HCEC 1CT (cell line): ENCODE measurements at regions not wholly inside any gene's neighbourhood (a gene's known extent, or its start where the extent isn't known, plus 50 kb on each side); places are given as distances from the start of the nearest gene placed in this dataset.
"Not testable (repeated sequence)": the region's sequence is repeated elsewhere in the genome, so short reads cannot be mapped to it uniquely, and the experiment has no call there.

ENCODE experiments used
- DNase-seq: peaks from one replicate; pipeline ENCODE4 v3.0.0-alpha.2; 2017

GRCh38 chr3:21995079-21995607 lies 244.1 kb upstream of the ZNF385D start:
- no peak for DNase-seq

- DNase-seq: no peak
These were observed 256.4 kb upstream of the ZNF385D start for GRCh38 chr3:22007368-22007767.

GRCh38 chr3:22010997-22011396 lies 260.0 kb upstream of the ZNF385D start:
- no peak for DNase-seq

DNA sequence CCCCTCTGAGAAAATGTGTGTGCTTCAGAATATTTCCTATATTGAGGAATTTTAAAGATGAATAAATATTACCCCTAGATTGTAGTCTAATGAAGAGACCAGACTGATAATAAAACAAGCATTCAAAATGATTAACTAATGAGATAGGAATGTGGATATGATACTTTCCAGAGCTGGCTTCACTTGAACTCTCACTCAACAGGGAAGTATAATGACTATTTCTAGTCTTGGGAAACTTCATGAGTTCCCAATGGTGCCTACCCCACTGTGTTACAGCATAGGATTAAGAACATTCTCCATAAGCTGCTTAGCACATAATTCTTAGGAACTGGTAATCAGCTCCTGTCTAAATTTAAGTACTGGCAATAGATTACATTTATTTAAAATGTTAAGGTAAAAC lies 261.5 kb upstream of the ZNF385D start:
- DNase-seq: no peak

GRCh38 chr3:22013641-22014040 lies 262.6 kb upstream of the ZNF385D start:
- no peak for DNase-seq

GRCh38 chr3:22016197-22016596 lies 265.2 kb upstream of the ZNF385D start:
- DNase-seq: no peak

GRCh38 chr3:22024638-22025037 lies 273.6 kb upstream of the ZNF385D start:
- not testable (repeated sequence) for DNase-seq

GRCh38 chr3:22029480-22029879 lies 278.5 kb upstream of the ZNF385D start:
- DNase-seq: no peak

DNA sequence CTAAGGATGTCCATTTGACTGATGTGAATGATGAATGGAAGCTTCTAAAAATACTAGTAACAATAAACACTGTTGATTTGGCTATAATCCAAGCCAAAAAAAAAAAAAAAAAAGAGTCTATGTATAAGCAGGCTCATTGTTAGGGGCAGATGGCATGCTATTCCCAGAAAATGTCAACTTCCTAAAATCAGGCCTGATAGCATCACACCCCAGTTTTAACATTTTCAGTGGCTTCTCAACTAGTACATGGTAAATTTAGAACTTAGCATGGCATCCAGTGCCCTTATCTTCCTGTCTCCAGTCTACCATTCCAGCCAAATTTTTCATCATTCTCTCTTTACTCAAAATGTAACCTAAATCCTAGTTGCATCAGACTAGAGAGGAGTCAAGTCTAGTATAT lies 288.2 kb upstream of the ZNF385D start:
- no peak for DNase-seq

- no peak for DNase-seq
These were observed 289.1 kb upstream of the ZNF385D start for GRCh38 chr3:22040150-22040549.

GRCh38 chr3:22045882-22046281 lies 294.9 kb upstream of the ZNF385D start:
- no peak for DNase-seq

- DNase-seq: no peak
These were observed 312.5 kb upstream of the ZNF385D start for GRCh38 chr3:22063500-22063899.

- DNase-seq: no peak
These were observed 317.6 kb upstream of the ZNF385D start for GRCh38 chr3:22068619-22069018.

DNA sequence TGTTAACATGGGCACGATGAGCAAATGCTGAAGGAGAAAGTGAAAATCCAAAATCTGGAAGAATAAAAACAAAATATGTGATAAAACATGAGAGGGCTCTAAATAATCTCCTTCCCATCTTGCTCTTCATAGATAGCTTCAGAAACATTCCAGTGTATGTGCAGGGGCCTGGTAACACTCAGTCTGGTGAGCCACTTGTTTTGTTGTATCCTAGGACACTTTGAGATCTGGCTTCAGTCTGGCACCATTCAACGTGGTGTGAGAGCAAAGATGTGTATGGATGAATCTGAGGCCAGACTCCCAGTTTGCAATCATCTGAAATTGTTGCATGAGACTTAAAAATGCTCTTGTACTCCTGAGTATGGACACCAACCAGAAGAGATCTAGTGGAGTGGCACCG lies 337.2 kb upstream of the ZNF385D start:
- DNase-seq: no peak

DNA sequence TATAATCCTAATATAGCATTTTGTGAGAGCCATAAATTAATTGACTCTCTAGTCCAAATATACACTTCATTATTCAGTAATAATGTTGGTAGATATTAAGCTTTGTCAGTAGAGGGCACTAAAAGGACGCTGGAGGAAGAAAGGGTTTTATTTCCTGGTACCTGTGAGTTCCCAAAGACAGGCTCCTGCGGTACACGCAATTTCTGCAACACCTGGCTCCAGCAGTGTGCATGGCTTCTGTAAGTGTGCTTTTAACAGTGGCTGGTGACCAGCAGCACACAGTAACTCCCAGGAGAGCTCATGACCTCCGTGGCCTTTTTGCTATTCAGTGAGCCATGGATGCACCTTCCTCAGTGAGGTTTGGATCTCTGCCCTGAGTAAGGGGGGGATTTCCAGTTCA lies 338.3 kb upstream of the ZNF385D start:
- no peak for DNase-seq

- no peak for DNase-seq
These were observed 340.3 kb upstream of the ZNF385D start for GRCh38 chr3:22091329-22091728.

DNA sequence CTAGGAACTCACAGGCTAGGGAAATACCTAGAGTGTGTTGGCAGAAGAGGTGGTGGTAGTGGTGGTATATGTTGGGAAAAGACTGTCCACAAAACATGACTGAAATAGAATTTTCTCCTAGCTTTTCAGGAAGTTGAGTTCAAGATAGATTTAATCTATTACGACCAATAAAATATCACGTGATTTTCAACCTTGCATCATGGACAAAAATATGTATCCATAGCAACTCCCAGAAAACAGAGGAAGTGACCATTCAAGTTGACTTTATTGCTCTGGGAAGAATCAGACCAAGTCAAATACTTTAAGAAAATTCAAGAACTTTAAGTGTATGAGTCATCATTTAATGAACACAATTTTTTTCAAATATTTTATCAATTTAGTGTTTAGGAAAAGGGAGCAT lies 347.0 kb upstream of the ZNF385D start:
- DNase-seq: no peak

DNA sequence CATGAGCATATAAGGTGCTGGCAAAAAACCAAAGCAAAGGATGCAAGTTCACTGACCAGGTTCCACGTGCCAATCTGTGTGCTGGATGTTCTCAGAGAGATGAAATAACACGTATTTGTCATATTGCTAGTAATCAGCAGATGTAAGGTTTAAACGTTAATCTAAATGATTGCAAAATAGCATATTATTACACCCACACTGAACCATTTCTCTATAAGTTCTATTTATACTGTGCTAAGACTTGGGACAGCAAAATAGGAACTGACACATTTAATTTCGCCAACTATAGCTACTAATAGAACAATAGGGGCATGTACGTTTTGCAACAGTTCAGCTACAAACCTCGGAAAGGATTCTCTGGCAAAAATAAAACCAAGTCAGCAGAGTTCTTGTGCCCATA lies 350.3 kb upstream of the ZNF385D start:
- DNase-seq: no peak

- DNase-seq: no peak
These were observed 350.8 kb upstream of the ZNF385D start for GRCh38 chr3:22101811-22102210.

DNA sequence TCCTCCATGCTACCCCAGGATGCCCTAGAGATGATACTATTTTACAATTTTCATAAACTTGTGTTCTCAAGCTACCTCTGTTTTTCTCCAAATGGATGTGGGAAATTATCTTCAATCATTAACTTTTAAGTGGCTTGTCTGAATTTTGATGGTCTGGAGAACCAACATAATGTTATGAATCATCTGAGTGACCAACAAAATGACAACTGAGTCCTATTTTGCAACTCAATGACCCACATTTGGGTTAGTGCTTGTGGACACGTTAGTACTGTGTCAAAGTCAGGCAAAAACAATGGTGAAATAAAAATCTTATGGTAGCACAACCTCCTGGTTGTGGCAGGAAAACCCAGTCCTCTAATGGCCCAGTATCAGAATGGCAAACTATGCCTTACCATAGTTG lies 352.4 kb upstream of the ZNF385D start:
- DNase-seq: no peak

DNA sequence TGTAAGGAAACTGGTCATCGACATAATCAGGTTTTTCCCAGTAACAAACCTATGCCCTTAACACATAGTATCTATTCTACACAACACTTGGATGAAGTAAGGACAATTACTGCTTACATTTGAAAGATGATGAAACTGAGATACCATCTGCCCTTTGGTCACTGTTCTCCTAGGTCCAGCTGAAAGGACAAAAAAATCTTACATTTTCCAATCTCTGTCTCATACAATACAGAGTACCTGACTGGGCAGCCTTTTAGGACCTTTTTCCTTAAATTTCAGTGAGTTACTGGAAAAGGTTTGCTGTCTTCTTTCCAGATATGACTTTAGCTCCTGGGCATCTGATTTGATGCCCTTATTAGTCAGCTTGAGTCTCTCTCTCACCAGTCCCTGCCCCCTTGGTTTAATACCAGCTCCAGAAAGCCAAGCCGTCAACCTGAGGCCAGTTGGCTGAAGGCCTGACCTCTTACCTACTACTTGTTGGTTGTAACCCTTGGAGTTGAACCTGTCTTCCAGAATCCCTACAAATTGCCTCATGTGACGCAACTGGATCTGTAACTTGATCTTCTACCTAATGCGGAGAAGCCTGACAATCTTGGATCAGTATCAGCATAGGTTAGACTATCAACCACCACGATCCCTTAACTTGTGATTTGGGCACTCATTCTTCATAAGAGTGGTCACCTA lies 355.3 kb upstream of the ZNF385D start:
- no peak for DNase-seq

DNA sequence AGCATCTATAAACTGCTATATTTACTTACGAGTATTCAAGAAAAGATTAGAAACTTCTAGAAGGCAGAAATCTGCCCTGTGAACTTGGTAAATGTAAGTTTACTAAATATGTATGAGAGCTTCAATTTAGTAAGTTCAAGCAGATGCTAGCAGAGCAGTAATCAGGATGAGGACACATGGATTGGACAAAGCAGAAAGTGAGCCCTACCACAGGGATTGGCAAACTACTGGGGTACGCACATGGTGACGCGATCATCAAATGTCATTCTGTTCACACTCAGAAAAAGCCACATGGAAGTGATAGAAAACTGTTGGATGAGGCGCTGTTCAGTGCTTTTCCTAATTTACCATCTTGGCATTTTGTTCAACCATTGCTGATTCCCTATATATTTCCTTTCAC lies 360.2 kb upstream of the ZNF385D start:
- DNase-seq: no peak

DNA sequence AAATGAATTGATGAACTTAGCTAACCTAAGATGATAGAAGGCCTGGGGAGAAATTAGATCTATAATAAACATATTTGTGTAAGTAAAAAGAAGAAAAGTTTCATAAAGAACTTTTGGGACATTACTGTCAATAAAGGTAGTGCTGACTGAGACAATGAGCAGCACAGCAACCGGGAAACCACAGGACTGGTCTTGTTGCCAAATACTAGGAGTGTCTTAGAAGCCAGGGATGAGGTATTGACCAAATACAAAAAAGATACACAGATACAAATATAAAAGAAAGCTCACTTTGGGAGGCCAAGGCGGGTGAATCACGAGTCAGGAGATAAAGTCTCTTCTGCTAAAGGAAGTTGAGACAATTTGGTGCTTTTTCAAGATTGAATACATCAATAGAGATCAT lies 362.4 kb upstream of the ZNF385D start:
- no peak for DNase-seq

GRCh38 chr3:22115581-22115980 lies 364.6 kb upstream of the ZNF385D start:
- DNase-seq: no peak

DNA sequence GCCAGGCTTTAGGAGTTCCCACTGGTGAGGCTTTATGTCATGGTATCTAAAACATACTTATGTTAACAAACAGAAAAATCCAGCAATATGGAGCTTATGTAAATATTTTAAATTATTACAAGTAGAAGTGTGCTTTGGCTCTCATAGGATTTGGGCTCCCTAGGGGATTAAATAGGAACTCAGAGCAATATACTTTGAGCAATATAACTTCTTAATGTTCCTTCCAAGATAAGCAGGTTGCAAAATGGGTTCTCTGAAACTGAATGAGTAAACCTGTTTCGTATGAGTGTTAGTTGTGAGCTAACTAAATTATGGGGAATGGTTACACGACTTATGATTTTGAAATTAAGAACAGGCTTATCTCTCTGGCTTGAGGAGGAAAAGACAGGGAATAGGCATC lies 366.1 kb upstream of the ZNF385D start:
- DNase-seq: no peak
